ENCODE measurements at regions not wholly inside any gene's neighbourhood (a gene's known extent, or its start where the extent isn't known, plus 50 kb on each side); places are given as distances from the start of the nearest gene placed in this dataset.
"Not testable (repeated sequence)": the region's sequence is repeated elsewhere in the genome, so short reads cannot be mapped to it uniquely, and the experiment has no call there.

- TF ChIP-seq POLR2AphosphoS5 (IDR thresholded peaks at IDR 0.05; ENCODE audit: low read depth, low read length); SIN3A (IDR thresholded peaks at IDR 0.05; ENCODE audit: borderline replicate concordance, insufficient read depth, low read depth, low read length); CTCF (IDR thresholded peaks at IDR 0.05): not testable (repeated sequence)
Observed at GRCh38 chr2:215721515-215721914, 285.6 kb upstream of the FN1 start.
